Colon (tissue), 2 donors: ENCODE measurements at regions not wholly inside any gene's neighbourhood (a gene's known extent, or its start where the extent isn't known, plus 50 kb on each side); places are given as distances from the start of the nearest gene placed in this dataset.

Experiments
- FAIRE-seq: peaks from 2 replicates; lab custom pipeline; 2012; peaks lifted over from hg19 to GRCh38; lab: Jason Lieb, UNC
- donor health status: control.
- donor health status: control.

- FAIRE-seq = no peak
These were observed 452.9 kb downstream of the GRXCR1 start for GRCh38 chr4:43345323-43345925.

GRCh38 chr4:43348591-43348990 is 456.1 kb downstream of the GRXCR1 start:
- FAIRE-seq = no peak

DNA sequence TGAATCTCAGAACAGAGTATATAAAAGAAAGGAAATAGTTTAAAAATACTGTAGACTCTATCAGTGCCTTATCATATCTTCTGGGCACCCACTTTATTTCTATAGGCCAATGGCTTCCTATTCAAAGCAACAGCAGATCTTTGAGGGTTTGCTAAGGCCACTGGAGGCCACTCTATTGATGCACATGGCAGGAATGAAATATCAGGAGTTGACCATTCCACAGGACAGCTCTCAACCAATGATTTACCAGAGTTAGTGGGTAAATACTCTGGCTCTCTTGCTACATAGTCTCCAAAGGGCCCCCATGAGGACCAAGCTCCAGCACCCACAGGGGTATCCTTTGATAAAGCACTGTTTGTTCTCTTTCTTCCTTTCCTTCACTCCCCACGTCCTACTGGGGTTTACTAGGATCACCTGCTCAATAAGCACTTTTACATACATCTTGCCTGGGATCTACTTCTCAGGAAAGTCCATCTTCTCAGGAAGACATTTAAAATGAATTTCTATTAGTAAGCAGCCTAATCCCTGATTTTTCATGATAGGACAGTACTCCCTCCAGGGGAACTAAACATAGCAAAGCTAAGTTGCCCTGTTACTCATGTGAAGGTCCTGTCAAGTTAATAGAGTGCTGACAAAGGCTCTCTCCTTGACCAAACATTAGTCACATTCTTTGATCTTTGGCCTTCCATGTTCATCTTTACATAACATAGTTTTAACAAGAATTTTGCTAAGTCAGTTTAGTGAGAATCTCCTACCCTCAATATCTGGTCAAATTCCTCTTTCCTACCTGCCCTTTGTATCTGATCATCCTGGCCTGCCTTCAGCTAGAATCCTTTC is 459.7 kb downstream of the GRXCR1 start:
- no peak for FAIRE-seq

- FAIRE-seq = no peak
These were observed 460.3 kb downstream of the GRXCR1 start for GRCh38 chr4:43352859-43353258.

DNA sequence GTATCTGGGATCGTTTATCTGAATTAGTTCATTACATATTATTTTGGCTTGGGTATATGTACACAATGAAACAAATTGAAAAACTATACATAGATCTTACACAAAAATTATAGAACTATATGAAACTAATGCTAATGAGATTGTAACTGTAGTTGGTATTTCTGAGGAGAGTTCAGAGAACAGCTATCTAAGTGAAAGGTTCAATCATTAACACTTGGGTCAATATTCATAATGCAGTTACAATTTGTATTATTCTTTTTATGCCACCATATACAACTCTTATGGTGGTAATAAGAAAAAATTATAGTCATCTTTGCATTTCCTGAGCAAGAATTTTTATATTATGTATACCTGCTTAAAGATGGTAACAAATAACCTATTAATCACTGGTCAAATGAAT is 461.0 kb downstream of the GRXCR1 start:
- FAIRE-seq = no peak

DNA sequence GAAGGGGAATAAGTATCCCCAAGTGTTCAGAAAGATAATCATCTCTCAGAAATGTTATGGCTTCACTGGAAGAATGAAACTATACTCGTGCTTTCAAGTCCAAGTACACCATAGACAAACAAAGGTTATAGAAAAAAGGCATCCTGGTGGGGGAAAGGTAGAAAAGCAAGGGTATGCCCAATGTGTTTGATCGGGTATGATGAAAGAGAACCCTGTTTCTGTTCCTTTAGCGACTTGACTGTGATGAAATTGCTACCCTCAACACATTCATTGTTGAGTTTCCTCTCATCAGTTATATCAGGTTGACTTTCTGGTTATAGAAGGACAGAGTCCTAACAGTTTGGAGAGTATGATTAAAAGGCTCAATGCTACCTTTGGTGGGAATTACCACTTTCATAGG is 464.3 kb downstream of the GRXCR1 start:
- no peak for FAIRE-seq

DNA sequence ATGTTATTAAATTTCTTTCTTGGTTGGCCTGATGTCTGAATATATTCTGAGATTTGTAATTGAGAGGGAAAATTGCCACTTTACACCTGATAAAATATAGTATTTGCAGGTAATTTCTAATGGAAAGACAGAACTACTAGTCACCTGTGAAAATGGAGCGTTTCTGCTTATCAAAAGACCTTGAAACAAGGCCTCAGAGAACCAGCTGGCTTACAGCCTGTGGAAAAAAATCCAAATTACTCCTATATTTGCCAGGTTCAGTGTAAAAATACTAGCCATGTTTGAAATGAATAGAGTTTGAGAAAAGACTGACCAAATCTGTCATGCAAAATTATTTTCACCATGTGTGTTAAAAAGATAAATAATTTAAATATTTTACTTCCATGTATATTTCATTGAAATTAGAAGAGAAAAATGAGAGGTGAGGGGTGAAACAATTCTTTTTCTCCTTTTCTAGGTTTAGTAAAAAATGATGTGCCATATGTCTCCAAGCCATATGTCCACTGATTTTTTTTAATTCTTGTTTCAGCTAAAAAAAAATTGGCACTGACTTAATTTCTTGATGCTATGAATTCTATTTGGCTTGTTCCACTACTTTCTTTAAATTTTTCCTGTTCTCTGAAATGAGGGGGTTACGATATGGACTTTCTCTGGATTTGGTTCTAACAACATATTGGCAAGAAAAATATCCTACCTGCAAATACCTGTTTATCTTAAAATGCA is 464.9 kb downstream of the GRXCR1 start:
- no peak for FAIRE-seq

- no peak for FAIRE-seq
These were observed 467.8 kb downstream of the GRXCR1 start for GRCh38 chr4:43360296-43360695.

DNA sequence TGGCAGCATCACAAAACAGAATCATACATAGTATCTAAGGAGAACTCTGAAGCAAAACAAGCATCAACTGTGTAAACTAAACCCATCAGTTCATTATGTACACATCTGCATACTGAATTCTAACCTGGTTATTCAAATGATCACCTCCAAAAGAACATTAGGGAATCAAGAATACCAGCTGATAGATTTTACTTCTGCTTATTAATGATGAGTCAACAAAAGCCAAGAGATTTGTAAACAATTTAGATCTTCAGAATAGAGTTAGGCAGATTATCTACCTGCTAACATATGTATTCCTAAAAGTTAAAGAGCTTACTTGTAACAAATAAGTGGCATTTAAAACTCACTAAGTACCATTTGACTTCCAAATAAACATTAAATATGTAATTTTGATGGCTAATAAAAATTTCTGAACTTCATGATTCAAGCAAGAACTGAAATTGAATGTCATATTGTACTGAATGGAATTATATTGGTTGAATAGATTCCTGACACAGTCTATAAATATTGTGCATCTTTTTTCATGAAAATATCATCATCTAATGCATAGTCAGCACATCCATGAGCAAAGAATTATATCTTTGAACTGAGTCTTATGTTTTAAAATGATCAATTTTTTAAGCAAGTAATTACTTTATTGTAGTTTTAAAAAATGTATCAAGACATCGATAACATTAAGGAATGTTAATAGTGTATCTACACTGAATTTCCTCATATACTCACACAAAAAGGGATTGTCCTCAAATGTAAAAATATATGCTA is 470.5 kb downstream of the GRXCR1 start:
- no peak for FAIRE-seq

DNA sequence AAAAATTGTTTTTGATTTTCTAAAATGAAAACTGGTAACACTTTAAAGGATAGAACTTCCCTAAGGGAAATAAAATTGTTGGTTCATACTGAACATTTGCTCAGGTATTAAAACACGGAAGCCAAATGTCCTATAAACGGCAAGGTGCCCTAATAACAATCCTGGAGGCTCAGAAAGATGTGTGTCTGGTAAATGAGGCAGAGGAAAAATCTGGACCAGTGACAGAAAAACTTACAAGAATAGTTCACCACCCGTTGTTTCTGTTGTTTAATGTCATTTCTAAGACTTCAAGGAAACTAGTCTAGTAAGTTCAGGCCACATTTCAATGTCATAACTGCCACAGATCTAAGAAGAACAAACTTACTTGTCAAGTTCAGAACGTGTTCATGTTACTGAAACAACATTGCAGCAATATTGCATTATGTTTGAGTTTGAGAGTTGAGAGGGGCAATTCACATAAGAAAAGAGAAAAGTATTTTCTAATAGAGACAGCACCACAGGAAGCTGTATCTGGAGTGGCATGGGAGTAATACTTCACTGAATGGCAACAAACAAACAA is 476.6 kb downstream of the GRXCR1 start:
- no peak for FAIRE-seq

GRCh38 chr4:43373201-43373600 is 480.7 kb downstream of the GRXCR1 start:
- no peak for FAIRE-seq

GRCh38 chr4:43374216-43374751 is 481.8 kb downstream of the GRXCR1 start:
- no peak for FAIRE-seq

GRCh38 chr4:43379016-43379415 is 486.5 kb downstream of the GRXCR1 start:
- no peak for FAIRE-seq

DNA sequence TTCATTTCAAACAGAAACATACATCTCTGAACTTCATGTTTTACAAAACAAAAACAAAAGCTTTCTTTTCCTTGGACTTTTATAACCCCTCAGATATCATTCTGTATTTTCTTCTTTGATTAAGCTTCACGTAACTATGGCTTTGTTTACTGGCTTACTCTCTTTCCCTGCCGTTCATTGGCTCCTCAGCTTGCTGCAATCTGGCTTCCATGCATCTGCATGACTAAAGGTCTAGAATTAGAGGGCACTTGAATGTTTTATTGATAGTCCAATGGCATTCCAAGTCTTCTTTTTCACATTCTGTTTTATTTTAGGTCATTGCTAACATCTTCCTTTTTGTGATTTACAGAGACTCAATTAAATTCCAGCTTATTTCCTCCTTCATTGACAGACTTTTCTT is 487.6 kb downstream of the GRXCR1 start:
- FAIRE-seq = no peak

GRCh38 chr4:43391069-43391468 is 498.6 kb downstream of the GRXCR1 start:
- FAIRE-seq = no peak

GRCh38 chr4:43394976-43395375 is 502.5 kb downstream of the GRXCR1 start:
- no peak for FAIRE-seq

- no peak for FAIRE-seq
These were observed 507.2 kb downstream of the GRXCR1 start for GRCh38 chr4:43399726-43400125.

DNA sequence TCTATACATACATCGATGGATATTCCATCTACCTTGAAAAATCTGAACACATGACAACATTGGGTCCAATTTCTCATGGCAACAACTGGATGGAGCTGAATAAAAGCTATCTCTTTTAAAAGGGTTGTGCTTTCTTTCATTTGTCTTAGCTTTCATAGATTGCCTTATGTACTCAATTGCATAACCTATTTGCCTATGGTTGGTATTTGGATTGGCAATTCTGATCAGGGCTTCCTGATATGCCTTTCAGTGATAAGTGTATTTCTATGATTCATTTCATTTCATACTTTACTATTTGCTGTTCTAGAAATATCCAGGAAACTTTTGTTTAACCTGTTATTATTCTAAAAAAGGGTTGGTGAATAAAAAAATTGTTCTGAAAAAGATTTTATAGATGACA is 509.9 kb downstream of the GRXCR1 start:
- no peak for FAIRE-seq

GRCh38 chr4:43410636-43411035 is 518.1 kb downstream of the GRXCR1 start:
- FAIRE-seq = no peak

GRCh38 chr4:43411226-43411625 is 518.7 kb downstream of the GRXCR1 start:
- peak; percentile 45 for FAIRE-seq

GRCh38 chr4:43423276-43423675 is 530.8 kb downstream of the GRXCR1 start:
- FAIRE-seq = no peak

DNA sequence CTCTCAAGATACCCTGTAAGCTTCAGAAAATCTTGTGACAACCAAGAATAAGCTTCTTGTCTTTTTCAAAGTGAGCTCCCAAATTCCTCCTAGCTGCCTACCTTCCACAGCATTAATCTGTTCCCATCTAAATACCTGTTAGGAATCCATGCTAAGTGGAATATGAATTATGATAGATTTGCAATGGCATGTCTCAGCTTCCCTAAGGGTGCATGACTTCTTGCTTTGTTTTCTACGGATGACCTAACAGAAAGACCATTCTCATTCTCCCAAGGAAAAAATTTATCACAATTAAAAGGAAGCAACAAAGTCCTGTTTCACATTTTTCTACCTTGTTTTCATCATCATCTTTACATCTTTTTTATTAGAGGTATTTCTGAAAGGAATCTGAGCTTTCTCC is 532.7 kb downstream of the GRXCR1 start:
- no peak for FAIRE-seq
